ENCODE measurements at regions not wholly inside any gene's neighbourhood (a gene's known extent, or its start where the extent isn't known, plus 50 kb on each side); places are given as distances from the start of the nearest gene placed in this dataset.

DNA sequence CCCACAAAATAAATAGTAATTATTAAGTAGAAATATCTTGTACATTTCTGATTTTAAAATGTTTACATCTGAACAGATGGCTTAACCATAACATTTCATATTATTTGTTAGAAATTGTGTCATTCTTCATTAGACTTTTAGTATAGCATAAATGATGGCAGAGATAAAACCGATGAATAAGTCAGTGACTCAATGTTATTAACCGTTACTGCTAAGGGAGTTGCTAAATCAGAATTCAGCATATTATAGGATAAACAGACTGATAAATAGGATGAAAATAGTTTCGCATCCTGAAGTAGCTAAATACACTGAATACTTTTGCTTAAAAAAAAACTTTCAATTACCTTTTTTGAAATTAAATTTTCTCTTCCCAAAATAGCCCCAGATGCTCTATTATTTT is 610.6 kb upstream of the ZP4 start:
- no peak for DNase-seq

DNA sequence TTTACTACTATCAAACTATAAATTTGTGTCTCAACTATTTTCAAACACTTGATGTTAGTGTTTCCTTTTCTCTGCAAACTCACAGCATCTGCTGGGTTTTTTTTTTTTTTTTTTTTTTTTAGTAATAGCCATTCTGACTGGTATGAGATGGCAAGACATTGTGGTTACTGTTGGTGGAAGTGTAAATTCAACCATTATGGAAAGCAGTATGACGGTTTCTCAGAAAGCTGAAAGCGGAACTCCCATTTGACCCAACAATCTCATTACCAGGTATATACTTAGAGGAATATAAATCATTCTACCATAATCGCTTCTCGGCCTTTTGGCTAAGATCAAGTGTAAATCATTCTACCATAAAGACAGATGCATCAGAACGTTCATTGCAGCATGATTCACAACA is 608.3 kb upstream of the ZP4 start:
- DNase-seq: no peak

DNA sequence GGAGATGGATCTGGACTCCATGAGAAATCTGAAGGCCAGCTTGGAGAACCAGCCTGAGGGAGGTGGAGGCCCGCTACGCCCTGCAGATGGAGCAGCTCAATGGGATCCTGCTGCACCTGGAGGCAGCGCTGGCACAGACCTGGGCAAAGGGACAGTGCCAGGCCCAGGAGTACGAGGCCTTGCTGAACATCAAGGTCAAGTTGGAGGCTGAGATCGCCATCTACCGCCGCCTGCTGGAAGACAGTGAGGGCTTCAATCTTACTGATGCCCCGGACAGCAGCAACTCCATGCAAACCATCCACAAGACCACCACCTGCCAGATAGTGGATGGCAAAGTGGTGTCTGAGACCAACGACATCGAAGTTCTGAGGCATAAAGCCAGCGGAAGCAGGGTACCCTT is 601.5 kb upstream of the ZP4 start:
- no peak for DNase-seq

DNA sequence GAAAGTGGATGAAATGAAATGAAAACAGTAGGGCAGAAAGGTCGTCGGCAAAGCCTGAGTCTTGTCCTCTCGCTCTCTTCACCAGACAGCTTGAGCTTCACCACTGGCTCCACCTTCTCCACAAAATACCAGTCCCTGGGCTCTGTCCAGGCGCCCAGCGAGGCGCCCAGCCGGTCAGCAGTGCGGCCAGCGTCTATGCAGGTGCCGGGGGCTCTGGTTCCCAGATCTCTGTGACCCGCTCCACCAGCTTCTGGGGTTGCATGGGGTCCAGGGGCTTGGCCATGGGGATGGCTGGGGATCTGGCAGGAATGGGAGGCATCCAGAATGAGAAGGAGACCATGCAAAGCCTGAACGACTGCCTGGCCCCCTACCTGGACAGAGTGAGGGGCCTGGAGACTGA is 600.5 kb upstream of the ZP4 start:
- no peak for DNase-seq

DNA sequence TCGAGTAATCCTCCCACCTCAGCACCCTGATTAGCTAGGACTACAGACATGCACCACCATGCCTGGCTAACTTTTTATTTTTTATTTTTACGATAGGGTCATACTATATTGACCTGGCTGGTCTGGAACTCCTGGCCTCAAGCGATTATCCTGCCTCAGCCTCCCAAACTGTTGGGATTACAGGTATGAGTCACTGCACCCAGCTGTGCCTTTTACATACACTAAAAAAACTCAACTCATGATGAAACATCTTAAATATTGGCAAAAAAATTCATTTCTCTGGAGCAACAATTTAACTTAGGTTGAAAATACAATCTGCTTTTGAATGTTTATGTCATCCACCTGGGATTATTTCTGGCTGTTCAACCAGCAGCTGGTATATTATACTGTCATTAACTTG is 598.3 kb upstream of the ZP4 start:
- no peak for DNase-seq

DNA sequence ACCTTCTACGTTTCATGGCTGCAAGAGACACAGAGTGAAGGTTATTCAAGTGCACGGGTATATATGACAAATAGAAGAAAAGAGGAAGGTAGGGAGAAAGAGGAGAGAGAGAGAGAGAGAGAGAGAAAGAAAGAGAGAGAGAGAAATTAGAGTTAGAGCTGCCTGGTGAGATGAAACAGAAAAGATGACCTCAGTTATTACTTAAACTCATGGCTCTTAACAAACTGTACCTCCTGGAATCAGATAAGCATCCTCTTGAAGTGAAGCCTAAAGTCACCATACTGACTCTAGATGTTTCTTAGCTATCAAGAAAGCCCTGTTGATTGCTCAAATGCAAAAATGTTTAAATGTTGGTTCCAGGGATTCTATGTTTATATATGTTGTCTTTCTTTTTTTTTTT is 597.7 kb upstream of the ZP4 start:
- no peak for DNase-seq

DNA sequence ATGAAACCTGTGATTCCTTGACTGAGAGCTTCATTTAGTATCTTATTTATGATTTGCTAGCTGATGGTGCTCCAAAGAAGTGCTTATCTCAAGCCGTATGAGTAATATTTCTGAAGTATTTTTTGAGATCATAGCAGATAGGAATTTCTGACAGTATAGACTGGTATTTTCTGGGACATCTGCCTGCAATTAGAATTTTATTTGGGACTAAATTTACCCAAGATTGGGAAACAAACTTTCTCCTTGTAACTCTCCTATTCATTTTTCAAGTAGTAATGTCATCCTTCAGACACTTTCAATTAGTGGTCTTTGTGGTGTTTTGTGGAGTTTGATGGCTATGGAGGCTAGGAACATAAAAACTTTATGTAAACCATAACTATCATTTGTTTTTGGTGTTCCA is 597.2 kb upstream of the ZP4 start:
- no peak for DNase-seq

DNA sequence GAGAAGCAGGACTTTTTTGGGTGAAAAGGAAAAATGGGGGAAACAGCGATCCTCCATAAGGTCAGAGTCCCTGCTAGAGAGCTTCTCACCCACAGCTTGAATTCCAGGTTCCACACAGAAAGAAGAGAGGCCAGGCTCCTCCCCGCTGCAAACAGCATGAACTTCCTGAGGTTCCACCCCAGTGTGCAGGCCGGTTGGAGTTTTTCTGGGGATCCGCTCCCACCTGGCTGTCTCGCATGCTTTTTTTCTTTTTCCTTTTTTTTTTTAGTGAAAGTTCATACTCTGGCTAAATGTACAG is 595.1 kb upstream of the ZP4 start:
- peak; percentile 50 for DNase-seq

DNA sequence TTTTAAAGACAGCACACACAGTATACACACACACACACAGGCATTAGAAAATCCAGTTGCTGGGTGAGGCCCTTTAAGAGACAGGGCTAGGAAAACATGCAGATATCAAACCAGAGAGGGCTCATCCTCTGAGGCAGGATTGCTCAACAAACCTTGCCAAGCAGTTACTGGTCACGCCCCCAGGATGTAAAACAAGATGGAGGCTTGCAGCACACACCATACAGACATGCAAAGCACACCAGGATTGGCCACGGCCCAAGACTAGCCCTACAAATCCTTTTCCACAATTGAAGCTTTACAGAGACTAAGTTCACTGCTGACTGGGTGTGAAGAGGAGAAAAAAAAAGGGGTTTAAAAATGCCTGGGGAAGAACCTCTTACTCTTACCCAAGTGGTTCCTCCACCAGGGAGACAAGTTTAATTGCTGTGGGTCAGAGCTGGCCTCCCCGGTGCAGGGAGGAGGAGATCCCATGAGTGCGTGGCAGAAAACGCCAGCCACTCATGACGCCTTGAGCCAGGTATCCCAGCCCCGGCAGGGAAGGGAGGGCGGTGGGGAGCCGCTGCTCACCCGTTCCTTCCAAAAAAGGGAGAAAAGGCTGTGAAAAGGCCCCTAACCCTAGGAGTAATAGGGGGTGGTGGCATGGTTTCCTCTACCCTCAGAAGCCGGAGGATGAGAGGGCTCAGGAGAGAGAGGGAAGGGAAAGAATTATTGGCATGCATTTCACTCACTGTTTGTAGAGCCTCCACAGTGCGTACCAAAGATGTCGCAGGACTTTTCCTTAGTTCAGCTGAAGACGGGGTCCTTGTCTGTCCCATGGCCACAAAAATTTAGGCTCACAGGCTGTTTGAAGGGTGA is 594.6 kb upstream of the ZP4 start:
- DNase-seq: peak; percentile 65

DNA sequence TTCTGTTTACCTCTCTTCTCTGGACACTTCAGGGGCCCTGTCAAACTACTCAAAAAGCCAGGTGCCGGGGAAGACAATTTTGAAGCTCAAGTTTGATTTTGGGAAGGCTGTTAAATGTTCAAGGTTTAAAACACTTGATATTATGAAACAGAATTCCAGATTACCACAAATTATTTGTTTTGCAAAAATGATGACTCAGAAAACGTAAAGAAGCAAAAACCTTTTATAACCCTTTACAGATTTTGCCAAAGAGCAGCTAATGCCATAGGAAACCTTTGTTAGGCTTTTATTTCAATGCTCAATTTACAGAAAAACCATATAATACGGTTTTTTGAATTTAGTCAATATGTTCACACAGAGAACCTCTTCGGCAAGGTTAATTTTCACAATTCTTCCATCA is 593.4 kb upstream of the ZP4 start:
- no peak for DNase-seq

DNA sequence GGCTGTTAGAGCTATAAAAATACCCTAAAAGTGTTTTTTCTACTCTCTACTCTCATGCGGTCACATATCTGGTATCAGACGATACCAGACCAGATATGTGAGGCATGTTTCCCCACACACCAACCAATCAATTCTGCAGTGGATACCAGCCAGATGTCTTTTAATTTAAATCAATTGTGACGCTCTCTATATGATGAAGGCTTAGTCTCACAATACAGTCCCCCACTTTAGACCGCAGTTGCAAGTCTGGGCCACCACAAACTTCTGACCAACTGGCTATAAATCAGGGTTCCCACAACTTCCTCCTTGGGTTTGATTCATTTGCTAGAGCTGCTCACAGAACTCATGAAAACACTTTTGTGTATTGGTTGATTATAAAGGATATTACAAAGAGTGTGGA is 586.1 kb upstream of the ZP4 start:
- no peak for DNase-seq

DNA sequence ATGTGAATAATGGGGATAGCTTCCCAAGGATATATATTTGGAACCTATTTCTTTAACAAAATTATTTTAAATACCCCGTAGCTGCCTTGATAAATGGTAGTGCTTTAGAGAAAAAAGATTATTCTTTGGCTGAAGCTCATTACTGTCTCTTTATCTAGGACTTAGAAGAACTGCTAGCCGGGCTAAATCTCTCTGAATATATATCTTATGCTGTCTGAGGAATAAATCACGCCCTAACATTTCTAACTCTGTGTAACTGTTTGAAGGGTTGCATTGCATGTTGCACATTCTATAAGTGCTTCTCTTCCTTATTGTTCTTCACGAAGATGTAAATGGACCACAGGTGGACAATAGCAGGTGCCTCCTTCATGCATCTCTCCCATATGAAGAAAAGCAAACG is 585.0 kb upstream of the ZP4 start:
- no peak for DNase-seq

DNA sequence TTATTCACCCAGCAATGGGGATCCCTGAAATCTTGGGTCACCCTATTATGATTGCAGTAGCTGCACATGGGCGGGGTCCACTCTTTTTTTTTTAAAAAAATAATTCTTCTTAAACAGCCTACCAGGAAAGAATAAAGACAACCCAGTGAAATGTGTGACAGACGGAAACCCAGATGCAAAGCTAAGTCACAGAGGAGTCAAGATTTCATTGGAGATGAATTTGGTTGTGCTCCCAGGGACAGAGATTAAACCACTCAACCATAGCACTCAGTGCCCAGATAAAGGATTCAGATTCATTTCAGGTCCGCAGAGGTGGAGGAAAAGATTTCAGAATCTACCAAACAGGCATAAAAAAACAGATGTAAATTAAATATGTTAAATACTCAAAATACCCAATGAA is 583.5 kb upstream of the ZP4 start:
- no peak for DNase-seq

DNA sequence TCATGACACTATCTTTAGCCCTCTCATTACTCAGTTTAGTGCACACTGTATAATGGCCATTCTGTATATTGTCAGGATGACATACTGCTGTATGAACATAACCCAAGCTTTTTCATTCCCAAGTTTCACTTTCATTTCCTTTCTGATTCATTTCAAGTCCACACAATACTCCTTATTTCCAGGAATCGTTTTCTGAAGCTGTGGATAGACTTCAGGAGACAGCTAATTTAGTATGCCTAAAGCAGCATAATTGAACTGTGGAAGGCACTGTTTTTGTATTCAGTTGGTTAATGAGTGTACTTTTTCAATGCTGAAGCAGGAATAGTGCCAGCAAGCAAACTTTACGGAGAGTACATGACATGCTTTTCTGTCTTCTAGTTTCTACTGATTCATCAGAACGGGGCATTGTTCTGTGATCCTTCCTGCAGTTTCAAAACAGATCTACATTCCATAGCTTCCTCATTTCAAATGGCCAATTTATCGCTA is 578.5 kb upstream of the ZP4 start:
- DNase-seq: no peak

DNA sequence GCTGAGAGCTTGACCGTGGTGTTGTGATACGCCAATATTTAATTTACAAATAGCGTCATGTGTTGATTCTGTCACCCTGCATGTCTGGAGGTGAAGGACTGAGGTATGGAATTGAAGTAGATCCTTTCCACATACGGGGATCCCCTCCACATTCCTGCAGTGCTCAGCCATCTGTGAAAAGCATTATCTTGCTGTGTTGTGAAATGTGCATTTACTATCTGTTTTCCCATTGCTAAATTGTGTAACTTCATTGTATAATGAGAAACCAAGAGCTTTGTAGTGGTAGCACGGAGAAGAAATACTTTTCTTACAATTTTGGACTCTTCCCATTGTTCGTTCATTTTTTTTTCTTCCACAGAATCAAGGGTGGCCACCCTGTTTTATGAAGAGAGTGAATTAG is 577.3 kb upstream of the ZP4 start:
- no peak for DNase-seq

DNA sequence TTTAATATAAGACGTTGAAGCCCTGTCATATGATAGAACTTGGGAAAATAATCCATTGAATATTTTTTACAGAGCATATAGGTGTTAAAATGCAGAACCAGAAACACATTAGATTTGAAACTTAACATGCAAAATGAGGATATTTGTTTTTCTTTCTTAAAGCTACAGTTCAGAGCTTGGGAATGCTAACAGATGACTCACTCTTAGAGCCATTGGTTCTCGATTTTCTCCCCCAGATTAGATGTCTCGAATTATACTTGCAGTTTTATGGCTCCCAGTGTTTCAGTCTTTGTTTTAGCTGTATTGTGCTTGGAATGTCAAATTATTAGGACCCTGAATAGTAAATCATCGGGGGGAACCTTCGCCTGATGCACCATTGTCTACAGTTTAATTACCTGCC is 575.7 kb upstream of the ZP4 start:
- no peak for DNase-seq

DNA sequence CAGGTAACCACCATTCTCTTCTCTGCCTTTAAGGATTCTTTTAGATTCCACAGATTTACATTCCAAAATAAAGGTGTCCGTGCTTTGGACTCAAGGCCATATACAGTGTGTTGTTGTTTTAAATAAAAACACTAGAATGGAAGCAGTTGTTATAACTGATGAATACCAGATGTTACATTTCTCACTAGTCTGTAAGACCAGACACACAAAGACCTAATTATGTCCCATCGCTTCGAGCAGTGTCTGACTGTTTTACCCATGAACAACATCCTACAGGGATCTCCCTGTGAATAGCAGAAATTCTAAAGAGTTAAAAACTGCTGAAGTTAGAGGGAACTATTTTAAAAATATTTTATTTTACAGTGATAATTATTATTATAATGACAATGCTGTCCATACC is 574.7 kb upstream of the ZP4 start:
- DNase-seq: no peak

DNA sequence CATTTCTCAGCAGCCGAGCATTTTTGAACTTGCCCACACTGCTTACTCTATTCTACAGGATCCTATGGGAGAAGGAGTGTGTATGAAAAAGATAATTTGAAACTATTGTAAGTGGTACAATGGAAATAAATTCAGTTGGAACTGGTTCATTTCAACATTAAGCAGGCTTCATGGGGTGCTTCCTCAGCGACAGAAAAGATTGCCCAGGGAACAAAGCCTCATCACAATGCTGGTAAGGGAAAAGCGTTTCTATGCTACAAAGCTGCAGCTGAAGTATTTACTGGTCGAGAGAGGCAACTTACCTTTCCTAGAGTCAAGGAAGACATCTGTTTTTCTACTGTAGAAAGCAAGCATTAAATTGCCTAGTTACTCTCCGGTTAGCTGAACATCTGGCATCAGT is 568.2 kb upstream of the ZP4 start:
- no peak for DNase-seq

DNA sequence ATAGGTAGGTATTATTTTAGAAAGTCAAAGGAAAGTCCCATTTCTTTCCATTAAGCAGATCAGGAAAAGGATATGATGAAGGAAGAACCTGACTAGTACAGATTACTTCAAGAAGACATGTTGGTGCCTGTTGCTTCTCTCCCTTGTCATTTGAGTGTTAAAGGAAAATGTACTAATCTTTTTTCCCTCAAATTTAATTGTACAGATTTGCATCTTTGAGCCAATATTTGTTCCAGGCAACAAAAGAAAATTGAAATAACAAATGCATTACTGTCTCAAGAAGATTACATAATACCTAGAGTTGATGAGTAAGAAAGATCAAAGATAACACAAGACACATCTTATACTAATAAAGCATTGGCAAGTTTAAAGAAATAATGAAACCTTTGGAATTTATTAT is 566.9 kb upstream of the ZP4 start:
- no peak for DNase-seq

DNA sequence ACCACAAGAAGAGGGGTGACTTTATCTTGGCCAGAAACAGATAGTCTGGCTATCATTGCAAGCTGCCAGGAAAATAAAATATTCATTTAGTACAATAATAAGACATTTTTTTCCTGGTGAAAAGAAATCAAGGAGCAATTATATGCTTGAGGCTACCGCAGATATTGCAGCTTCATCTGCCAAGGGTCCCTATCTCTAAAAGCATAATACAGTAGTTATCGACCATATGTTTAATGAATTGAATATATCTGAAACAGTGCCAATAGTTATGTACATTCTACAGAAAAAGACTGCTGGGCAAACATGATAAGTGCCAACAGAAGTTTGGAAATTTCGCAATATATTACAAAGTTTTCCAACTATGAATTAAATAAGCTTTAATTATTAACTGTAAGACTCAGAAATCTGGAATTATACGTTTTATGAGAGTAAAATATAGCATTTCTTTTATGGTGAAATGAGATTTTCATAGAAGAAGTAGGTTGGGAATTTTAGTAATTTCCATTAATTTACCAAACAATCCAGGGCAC is 561.1 kb upstream of the ZP4 start:
- DNase-seq: no peak

DNA sequence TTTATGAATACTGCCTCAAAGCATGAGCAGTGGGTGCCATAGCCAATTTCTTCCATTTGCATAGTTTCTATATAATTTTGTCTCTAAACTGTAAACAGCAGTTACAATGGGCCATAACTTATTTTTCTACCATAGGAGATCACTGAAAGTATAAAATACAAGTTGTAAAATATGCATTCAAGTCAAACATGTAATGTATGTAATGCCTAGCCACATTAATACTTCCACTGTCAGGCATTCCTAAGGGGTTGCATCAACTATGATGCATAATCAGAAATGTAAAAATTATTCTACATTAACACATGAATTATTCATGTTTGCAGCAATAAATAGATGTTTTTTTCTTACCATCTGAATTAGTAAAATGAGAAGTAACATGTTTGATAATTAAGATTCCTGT is 560.3 kb upstream of the ZP4 start:
- DNase-seq: no peak

DNA sequence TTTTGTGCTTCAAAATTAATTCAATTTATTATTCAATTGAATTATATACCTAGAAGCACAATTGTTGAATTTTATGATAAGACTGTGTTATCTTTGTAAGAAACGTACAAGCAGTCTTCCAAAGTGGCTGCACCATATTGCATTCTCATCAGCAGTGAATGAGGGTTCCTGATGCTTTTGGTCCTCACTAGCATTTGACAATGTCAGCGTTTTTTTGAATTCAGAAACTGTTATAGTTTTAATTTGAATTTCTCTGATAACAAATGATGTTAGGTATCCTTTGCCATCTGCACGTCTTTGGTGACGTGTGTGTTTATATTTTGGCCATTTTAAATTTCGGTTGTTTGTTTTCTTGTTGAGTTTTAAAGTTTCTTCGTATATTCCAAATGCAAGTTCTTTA is 553.0 kb upstream of the ZP4 start:
- no peak for DNase-seq

DNA sequence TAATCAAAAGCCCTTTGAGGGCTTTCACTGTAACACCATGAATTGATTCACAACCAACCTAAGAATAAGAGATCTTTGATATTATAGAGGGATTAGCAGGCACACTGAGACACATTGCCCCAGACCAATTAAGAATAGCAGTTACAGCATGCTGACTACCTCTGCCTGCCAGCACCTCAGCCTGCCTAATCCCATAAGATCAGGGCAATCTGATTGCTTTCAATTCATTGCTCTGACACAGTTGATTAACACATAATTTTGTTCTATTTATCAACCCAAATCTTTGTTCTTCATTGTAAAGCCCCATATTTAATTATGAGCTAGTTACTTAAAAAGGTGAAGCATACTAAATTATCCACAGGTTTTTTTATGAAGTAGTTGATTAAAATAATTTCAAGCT is 548.8 kb upstream of the ZP4 start:
- no peak for DNase-seq

DNA sequence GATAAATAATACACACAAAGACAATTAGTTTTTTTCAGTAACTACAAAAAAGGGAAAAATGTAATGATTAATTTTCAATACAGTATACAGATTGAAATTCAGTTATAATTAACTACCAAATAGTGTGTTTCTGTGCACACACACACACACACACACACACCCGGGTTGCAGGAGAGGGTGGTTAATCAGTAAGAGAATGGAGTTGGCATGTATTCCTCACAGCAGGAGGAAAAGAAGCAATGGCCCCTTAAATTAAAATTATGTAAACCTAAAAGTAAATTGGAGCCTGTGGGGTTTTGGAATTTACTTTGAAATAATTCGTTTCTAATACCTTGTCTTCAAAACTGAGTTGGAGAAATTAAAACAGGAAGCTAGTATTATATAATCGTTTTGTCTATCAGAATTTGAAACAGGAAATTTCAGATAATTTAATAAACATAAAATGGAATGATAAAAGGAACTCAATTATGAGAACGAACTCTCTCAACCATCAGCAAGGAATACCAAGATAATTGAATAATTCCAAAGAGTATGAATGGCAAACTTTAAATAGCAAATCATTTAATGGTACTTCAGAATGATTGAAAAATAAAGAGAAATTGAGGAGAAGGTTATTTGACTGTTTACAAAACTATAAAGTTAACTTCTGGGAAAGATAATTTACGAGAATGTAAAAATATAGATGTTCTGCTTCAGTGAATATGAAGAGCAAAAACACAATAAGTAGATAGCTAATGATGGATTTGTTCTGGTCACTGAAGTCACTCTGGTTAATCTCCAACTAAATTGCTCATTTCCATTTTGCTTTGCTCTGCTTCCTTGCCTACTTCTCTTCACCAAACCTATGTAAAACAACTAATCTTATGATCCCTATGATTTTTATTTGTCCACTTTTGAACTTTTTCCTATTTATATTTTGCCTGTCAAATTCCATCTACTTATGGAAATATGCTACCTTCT is 547.9 kb upstream of the ZP4 start:
- DNase-seq: no peak

All from right hindlimb (tissue), 1 donor.